H9 (cell line): ENCODE measurements at regions not wholly inside any gene's neighbourhood (a gene's known extent, or its start where the extent isn't known, plus 50 kb on each side); places are given as distances from the start of the nearest gene placed in this dataset.

Source experiments
- DNase-seq: peaks from one replicate; pipeline ENCODE4 v3.0.0-alpha.2; 2017
- H2AFZ ChIP-seq: one replicate; pipeline ENCODE4 v1.6.1; 2013; ENCODE audit warnings: mild to moderate bottlenecking, low read length, control low read depth, moderate library complexity
- H2AK5ac ChIP-seq: 2 replicates; pipeline ENCODE4 v1.6.1; 2013; ENCODE audit warnings: low read length, control low read depth, mixed read lengths; ENCODE audit not compliant: insufficient read length
- H2BK120ac ChIP-seq: one replicate; pipeline ENCODE4 v1.6.1; 2013; ENCODE audit warnings: low read depth, mild to moderate bottlenecking, low read length, control low read depth, inconsistent platforms; ENCODE audit not compliant: poor library complexity, severe bottlenecking
- H2BK12ac ChIP-seq: 2 replicates; pipeline ENCODE4 v1.6.1; 2013; ENCODE audit warnings: low read length, control low read depth, mixed read lengths, low read depth; ENCODE audit not compliant: insufficient read length
- H2BK15ac ChIP-seq: 2 replicates; pipeline ENCODE4 v1.6.1; 2013; ENCODE audit warnings: low read depth, low read length, control low read depth
- H2BK20ac ChIP-seq: one replicate; pipeline ENCODE4 v1.6.1; 2013; ENCODE audit warnings: low read depth, mild to moderate bottlenecking, low read length, control low read depth, inconsistent platforms; ENCODE audit not compliant: poor library complexity, severe bottlenecking
- H2BK5ac ChIP-seq: 2 replicates; pipeline ENCODE4 v1.6.1; 2013; ENCODE audit warnings: low read length, control low read depth, mixed read lengths; ENCODE audit not compliant: insufficient read length
- H3K14ac ChIP-seq: 2 replicates; pipeline ENCODE4 v1.6.1; 2013; ENCODE audit warnings: low read length, control low read depth; ENCODE audit not compliant: insufficient read depth
- H3K18ac ChIP-seq: 2 replicates; pipeline ENCODE4 v1.6.1; 2013; ENCODE audit warnings: low read depth, mild to moderate bottlenecking, mixed read lengths, low read length, control low read depth; ENCODE audit not compliant: insufficient read length
- H3K23ac ChIP-seq: 2 replicates; pipeline ENCODE4 v1.6.1; 2013; ENCODE audit warnings: low read length, control low read depth, mixed read lengths, low read depth; ENCODE audit not compliant: insufficient read length
- H3K23me2 ChIP-seq: 2 replicates; pipeline ENCODE4 v1.6.1; 2013; ENCODE audit warnings: low read depth, mild to moderate bottlenecking, mixed read lengths, low read length, control low read depth; ENCODE audit not compliant: insufficient read length, poor library complexity, severe bottlenecking
- H3K27ac ChIP-seq: 2 replicates; pipeline ENCODE4 v1.5.1; 2013; ENCODE audit warnings: low read length, control low read depth, mixed read lengths, low read depth; ENCODE audit not compliant: insufficient read length
- H3K27me3 ChIP-seq: 2 replicates; pipeline ENCODE4 v1.6.1; 2013; ENCODE audit warnings: low read length, control low read depth, inconsistent platforms; ENCODE audit not compliant: insufficient read depth
- H3K4ac ChIP-seq: 2 replicates; pipeline ENCODE4 v1.6.1; 2013; ENCODE audit warnings: low read depth, mild to moderate bottlenecking, control low read depth, inconsistent platforms, low read length, moderate library complexity
- H3K4me1 ChIP-seq: 2 replicates; pipeline ENCODE4 v1.6.1; 2013; ENCODE audit warnings: low read length, control low read depth, inconsistent platforms; ENCODE audit not compliant: insufficient read depth
- H3K4me2 ChIP-seq: 2 replicates; pipeline ENCODE4 v1.6.1; 2013; ENCODE audit warnings: low read length, control low read depth, mixed read lengths; ENCODE audit not compliant: insufficient read length, insufficient read depth
- H3K56ac ChIP-seq: 2 replicates; pipeline ENCODE4 v1.6.1; 2013; ENCODE audit warnings: low read depth, mild to moderate bottlenecking, mixed read lengths, low read length, control low read depth; ENCODE audit not compliant: insufficient read length
- H3K79me1 ChIP-seq: 2 replicates; pipeline ENCODE4 v1.6.1; 2013; ENCODE audit warnings: low read depth, mild to moderate bottlenecking, moderate library complexity, low read length, control low read depth, inconsistent platforms; ENCODE audit not compliant: insufficient read depth, poor library complexity, severe bottlenecking
- H3K79me2 ChIP-seq: 2 replicates; pipeline ENCODE4 v1.6.1; 2013; ENCODE audit warnings: low read length, control low read depth, inconsistent platforms; ENCODE audit not compliant: insufficient read depth
- H3K9ac ChIP-seq: 2 replicates; pipeline ENCODE4 v1.6.1; 2013; ENCODE audit warnings: low read length, control low read depth, mixed read lengths; ENCODE audit not compliant: insufficient read length; ENCODE audit errors: extremely low read depth
- H3K9me3 ChIP-seq: one replicate; pipeline ENCODE4 v1.6.1; 2013; ENCODE audit warnings: low read depth, low read length, inconsistent platforms; ENCODE audit not compliant: control insufficient read depth
- H3T11ph ChIP-seq: one replicate; pipeline ENCODE4 v1.6.1; 2013; ENCODE audit warnings: mild to moderate bottlenecking, low read length, control low read depth, inconsistent platforms
- H4K20me1 ChIP-seq: one replicate; pipeline ENCODE4 v1.6.1; 2013; ENCODE audit not compliant: control insufficient read depth, insufficient read length, insufficient read depth
- H4K5ac ChIP-seq: 2 replicates; pipeline ENCODE4 v1.6.1; 2013; ENCODE audit warnings: low read depth, mild to moderate bottlenecking, mixed read lengths, low read length, control low read depth; ENCODE audit not compliant: insufficient read length
- H4K8ac ChIP-seq: replicated peaks from 2 replicates; pipeline ENCODE4 v1.6.1; 2013; ENCODE audit warnings: low read length, control low read depth, mixed read lengths, low read depth; ENCODE audit not compliant: insufficient read length
- H4K91ac ChIP-seq: 2 replicates; pipeline ENCODE4 v1.6.1; 2013; ENCODE audit warnings: low read depth, mild to moderate bottlenecking, moderate library complexity, mixed read lengths, low read length, control low read depth; ENCODE audit not compliant: insufficient read length
- H3K27ac Mint-ChIP-seq, 3 experiments: 2 replicates in 2 of 3; 3 replicates in 1 of 3; pipeline ENCODE4 v1.8.0; 2020 to 2021; ENCODE audit warnings: mixed read lengths in 3 of 3, mild to moderate bottlenecking in 1 of 3, moderate library complexity in 1 of 3
- H3K27me3 Mint-ChIP-seq: 2 replicates; pipeline ENCODE4 v1.8.0; 2021; ENCODE audit warnings: low read depth, mild to moderate bottlenecking, moderate library complexity, mixed read lengths
- H3K36me3 Mint-ChIP-seq, 3 experiments: 2 replicates in 2 of 3; 3 replicates in 1 of 3; pipeline ENCODE4 v1.8.0; 2020 to 2021; ENCODE audit warnings: low read depth in 3 of 3, mixed read lengths in 3 of 3; ENCODE audit not compliant: insufficient read depth in 1 of 3
- H3K4me1 Mint-ChIP-seq, 2 experiments: 2 replicates each; pipeline ENCODE4 v1.8.0; 2020; ENCODE audit warnings: mixed read lengths in 2 of 2
- H3K4me3 Mint-ChIP-seq, 2 experiments: 2 replicates in 1 of 2; 3 replicates in 1 of 2; pipeline ENCODE4 v1.8.0; 2020 to 2021; ENCODE audit warnings: mild to moderate bottlenecking in 2 of 2, mixed read lengths in 2 of 2, moderate library complexity in 1 of 2
- H3K9me3 Mint-ChIP-seq, 2 experiments: 2 replicates in 1 of 2; 3 replicates in 1 of 2; pipeline ENCODE4 v1.8.0; 2020; ENCODE audit warnings: mild to moderate bottlenecking in 2 of 2, mixed read lengths in 2 of 2, moderate library complexity in 1 of 2
- WGBS: extraction: QIAGEN DNeasy Blood & Tissue Kit; methylation state at CpG from one replicate; pipeline ENCODE4 v1.1.7; 2013; ENCODE audit warnings: missing lambda C conversion rate, low lambda C conversion rate, mixed read lengths; ENCODE audit not compliant: insufficient read length; ENCODE audit errors: extremely low coverage; 5-methylcytosine and 5-hydroxymethylcytosine counted together
- TF ChIP-seq, protein P1 (sequence below): fragments of 200-600 bp; sonication (generic); conservative IDR thresholded peaks from 3 replicates; pipeline ENCODE4 v1.8.0; 2021; ENCODE audit warnings: antibody characterized with exemption, mild to moderate bottlenecking

DNA sequence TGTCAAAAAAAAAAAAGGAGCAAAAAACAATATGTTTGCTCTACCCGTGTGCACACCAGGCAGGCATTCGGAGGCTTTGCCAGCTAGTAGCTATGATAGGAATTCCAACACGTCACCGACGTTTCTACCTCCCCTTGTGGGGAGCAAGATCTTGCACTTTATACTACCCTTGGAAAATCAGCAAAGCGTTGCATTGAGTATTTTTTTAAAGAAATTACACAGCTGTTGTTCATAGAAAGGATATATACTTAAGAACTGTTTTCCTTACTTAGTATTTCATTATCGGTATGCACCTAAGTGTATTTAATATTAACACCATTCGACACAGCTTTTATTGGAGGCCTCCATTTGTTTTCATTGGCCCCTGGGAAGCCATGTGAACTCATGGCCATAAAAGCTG, 159.9 kb upstream of the MGMT start:
- no peaks in the 10 kb centered on the region for H4K20me1 ChIP-seq
- no peak overlapping the region for H3K27ac ChIP-seq
- Mint-ChIP-seq H3K36me3 (peaks cover 0 to 3% (median 2%) of the 10 kb centered on the region in 3 experiments; a peak in 1 of 7 replicates), H3K4me3 (no peak overlapping the region), H3K9me3 (peaks cover under 1 to 3% of the 10 kb centered on the region in 2 experiments; a peak in 3 of 5 replicates), H3K27me3 (no peaks in the 10 kb centered on the region; the same call in 1 of the 2 replicates), H3K27ac (no peak overlapping the region), H3K4me1 (no peaks in the 10 kb centered on the region; a peak in 1 of 4 replicates)
- no peaks in the 10 kb centered on the region for H3K9me3 ChIP-seq
- WGBS, result no CpG with 5 or more reads among the region's 8 CpGs
- no peak overlapping the region for H3K14ac ChIP-seq
- no peak overlapping the region for H3K56ac ChIP-seq
- H3K18ac ChIP-seq, result no peak overlapping the region
- TF ChIP-seq, protein P1, sequence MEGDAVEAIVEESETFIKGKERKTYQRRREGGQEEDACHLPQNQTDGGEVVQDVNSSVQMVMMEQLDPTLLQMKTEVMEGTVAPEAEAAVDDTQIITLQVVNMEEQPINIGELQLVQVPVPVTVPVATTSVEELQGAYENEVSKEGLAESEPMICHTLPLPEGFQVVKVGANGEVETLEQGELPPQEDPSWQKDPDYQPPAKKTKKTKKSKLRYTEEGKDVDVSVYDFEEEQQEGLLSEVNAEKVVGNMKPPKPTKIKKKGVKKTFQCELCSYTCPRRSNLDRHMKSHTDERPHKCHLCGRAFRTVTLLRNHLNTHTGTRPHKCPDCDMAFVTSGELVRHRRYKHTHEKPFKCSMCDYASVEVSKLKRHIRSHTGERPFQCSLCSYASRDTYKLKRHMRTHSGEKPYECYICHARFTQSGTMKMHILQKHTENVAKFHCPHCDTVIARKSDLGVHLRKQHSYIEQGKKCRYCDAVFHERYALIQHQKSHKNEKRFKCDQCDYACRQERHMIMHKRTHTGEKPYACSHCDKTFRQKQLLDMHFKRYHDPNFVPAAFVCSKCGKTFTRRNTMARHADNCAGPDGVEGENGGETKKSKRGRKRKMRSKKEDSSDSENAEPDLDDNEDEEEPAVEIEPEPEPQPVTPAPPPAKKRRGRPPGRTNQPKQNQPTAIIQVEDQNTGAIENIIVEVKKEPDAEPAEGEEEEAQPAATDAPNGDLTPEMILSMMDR, result no peak
- H2BK12ac ChIP-seq, result no peak overlapping the region
- H2AK5ac ChIP-seq, result no peak overlapping the region
- H2AFZ ChIP-seq, result no peak overlapping the region
- H4K5ac ChIP-seq, result no peak overlapping the region
- H2BK120ac ChIP-seq, result no peak overlapping the region
- no peak overlapping the region for H2BK5ac ChIP-seq
- no peak overlapping the region for H2BK20ac ChIP-seq
- no peak overlapping the region for H3K23ac ChIP-seq
- no peaks in the 10 kb centered on the region for H3K4me1 ChIP-seq
- no peak overlapping the region for H4K8ac ChIP-seq
- no peak overlapping the region for H3K4ac ChIP-seq
- H3K9ac ChIP-seq, result no peak overlapping the region
- H3K79me1 ChIP-seq, result no peaks in the 10 kb centered on the region
- H2BK15ac ChIP-seq, result no peak overlapping the region
- no peaks in the 10 kb centered on the region for H3K23me2 ChIP-seq
- H4K91ac ChIP-seq, result no peak overlapping the region
- no peak overlapping the region for H3T11ph ChIP-seq
- no peak overlapping the region for H3K4me2 ChIP-seq
- H3K27me3 ChIP-seq, result no peaks in the 10 kb centered on the region
- no peaks in the 10 kb centered on the region for H3K79me2 ChIP-seq
- DNase-seq, result no peak
